ENCODE measurements at regions not wholly inside any gene's neighbourhood (a gene's known extent, or its start where the extent isn't known, plus 50 kb on each side); places are given as distances from the start of the nearest gene placed in this dataset.

DNA sequence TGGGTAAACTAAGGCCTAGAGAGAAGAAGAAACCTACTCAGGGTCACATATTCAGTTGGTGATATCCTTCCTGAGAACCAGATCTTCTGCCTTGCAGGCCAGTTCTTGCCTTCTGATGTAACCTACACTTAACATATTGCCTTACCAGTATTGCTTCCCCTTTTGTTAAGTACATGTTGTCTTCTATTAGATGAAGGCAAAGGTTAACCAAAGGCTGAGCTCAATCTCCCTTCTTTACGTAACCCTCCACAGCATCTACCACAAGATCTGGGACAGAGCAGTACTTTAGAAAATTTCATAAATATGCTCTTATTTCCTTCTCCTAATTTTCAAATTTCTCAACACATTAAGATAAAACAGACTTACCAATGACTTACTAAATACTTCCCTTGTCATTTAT, 474.4 kb downstream of the SH2D1A start:
- TF ChIP-seq, protein P1, sequence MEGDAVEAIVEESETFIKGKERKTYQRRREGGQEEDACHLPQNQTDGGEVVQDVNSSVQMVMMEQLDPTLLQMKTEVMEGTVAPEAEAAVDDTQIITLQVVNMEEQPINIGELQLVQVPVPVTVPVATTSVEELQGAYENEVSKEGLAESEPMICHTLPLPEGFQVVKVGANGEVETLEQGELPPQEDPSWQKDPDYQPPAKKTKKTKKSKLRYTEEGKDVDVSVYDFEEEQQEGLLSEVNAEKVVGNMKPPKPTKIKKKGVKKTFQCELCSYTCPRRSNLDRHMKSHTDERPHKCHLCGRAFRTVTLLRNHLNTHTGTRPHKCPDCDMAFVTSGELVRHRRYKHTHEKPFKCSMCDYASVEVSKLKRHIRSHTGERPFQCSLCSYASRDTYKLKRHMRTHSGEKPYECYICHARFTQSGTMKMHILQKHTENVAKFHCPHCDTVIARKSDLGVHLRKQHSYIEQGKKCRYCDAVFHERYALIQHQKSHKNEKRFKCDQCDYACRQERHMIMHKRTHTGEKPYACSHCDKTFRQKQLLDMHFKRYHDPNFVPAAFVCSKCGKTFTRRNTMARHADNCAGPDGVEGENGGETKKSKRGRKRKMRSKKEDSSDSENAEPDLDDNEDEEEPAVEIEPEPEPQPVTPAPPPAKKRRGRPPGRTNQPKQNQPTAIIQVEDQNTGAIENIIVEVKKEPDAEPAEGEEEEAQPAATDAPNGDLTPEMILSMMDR (conservative IDR thresholded peaks at IDR 0.05), result no peak
- no peak for TF ChIP-seq EZH2 (IDR thresholded peaks at IDR 0.05; ENCODE audit: low read depth)

Measured in PC-9 (cell line).